HG03060 (cell line): ENCODE measurements at regions not wholly inside any gene's neighbourhood (a gene's known extent, or its start where the extent isn't known, plus 50 kb on each side); places are given as distances from the start of the nearest gene placed in this dataset.
"Not testable (repeated sequence)": the region's sequence is repeated elsewhere in the genome, so short reads cannot be mapped to it uniquely, and the experiment has no call there.

Source experiments
- ATAC-seq: cut with Tn5 transposase; IDR thresholded peaks from one replicate; pipeline ENCODE4 v1.9.1; 2021; ENCODE audit warnings: low read depth, moderate number of reproducible peaks; ENCODE audit not compliant: unreplicated experiment

DNA sequence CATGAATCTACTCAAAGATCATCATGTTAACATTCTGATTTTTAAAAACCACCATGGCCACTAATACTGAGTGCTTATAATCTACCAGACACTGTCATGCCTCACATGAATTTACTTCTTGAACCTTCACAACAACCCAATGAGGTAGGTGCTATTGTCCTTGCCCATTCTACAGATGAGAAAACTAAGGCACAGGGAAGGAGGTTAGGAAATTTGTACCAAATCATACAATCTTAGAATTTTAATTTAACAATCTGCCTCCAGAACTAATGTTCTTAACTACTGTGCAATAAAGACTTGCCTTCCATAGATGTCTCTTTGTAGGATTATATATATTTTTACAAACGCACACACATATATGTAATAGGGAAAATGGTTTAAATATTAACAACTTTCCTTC lies 269.5 kb downstream of the ALDH8A1 start:
- ATAC-seq, result no peak

DNA sequence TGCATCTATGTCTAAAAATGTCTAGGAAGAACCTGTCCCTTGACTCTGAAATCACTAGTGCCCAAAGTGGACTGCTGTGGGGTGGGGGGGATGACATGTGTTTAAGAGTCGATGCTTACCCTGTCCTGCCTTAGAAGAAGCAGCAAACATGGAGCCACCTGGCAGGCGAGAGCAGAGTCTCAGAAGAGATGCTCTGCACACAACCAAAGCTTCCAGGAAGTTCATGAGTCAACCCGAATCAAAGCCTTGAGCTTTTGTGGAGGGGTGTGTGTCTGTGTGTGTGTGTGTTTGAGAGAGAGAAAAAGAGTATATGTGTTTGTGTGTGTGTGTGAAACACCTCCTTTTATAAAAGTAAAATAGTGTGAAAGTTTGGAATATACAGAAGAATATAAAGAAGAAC lies 269.9 kb downstream of the ALDH8A1 start:
- no peak for ATAC-seq

DNA sequence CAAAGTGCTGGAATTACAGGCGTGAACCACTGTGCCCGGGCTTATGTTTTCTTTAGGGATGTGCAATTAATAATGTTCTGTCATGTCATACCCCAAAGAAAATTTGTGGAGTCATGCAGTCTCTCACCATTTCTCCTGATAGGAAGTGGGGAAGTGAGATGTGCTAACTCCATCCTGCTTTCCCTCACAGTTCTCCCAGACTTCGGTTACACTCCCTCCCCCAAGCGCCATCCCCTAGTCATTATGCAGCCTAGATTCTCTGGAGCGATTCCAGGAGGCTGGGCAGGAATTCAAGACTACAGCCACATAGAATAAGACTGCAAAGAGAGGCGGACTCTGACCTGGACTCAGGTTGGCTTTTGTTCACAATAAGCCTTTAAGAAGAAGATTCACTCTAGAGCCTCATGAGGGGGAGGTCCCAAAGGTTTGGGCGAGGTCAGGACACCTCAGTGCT lies 271.4 kb downstream of the ALDH8A1 start:
- no peak for ATAC-seq

- no peak for ATAC-seq
Measured at GRCh38 chr6:134676307-134677281, 273.3 kb downstream of the ALDH8A1 start.

DNA sequence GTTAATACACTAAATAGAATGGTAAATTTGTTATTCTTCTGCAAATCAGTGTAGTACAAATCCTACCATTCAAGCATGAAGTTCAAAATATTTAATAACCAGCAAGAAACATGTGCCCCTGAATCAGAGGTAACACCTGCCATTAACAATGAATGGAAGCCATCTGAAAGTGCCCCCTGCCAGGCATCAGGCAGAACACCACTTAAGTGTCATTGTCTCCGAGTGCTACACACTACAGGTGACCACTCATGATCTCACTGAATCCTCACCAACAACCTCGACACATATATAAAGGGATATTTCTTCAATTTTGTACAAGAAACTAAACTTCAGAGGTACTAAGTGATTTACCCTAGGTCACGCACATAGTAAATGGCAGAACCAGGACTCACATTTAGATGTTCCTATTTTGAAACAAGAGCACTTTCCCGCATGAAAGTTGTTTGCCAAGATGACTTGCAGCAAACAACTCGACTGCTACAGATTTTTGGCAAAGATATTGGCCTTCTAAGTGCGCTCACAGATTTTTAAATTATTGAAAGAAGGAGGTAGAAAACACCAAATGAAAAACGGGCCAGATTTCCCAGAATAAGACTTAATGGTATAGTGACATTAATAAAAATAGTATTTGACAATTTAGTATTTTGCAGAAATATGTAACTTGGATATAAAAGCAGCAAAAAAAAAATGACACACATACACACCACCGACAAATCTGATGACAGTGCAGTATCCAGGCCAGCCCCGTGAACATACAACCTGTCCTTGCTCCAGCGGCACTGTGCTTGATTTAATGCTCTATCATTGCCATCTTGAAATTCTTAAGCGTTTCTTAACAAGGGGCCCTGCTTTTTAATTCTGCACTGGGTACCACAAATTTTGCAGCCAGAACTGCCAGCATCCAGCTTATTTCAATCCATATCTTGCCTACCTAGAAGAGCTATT lies 274.5 kb downstream of the ALDH8A1 start:
- no peak for ATAC-seq

DNA sequence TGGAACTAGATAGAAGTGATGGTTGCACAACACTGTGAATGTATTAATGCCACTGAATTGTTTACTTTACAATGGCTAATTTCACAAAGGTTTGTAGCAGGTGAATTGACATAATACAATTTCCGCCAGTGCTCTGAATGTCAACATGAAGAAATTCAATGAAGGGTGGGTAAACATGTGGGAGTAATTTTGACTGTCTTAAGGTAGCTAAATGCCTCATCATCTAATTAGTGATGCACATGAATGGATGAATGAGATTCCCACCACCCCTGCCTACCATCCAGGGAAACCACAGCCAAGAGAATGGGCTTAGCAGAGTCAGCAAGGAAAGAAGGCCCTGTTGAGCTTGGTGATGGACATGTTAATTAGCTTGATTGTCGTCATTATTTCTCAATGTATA lies 275.3 kb downstream of the ALDH8A1 start:
- no peak for ATAC-seq

DNA sequence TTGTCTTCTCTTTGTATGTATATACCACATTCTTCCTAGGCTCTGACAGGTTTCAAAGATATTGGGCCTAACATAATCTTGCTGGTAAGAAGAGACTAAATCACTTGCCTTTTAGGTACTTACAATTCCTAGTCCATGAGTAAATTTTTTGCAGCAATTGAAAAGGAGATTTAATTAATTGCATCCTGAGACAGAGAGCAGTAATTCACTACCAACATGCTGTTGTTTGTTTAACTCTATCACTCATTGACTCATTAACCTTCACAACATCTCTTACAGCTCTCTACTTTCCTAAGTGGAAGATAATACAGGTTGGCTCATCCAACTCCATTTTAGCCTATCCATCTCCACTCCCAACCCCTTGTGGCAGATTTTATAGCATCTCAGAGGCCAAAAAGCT lies 280.4 kb downstream of the ALDH8A1 start:
- ATAC-seq, result no peak

DNA sequence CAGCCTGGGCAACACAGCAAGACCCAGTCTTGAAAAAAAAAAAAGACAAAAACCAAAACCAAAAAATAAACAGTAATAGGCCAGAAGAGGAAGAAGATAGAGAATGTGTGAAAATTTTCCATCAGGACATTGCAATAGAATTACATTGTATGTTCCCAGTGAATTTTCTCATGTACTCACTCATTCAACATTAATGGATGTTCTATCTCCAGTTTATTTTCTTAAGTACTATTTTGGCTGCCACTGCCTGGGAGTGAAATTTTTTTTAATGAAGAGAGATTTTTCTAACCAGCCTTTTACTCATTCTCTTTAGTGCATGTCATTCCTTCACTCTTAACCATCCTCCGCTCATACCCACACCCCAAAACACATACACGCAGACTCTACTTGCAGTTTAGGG lies 282.8 kb downstream of the ALDH8A1 start:
- no peak for ATAC-seq

GRCh38 chr6:134666125-134666524 lies 283.8 kb downstream of the ALDH8A1 start:
- ATAC-seq, result no peak

GRCh38 chr6:134665029-134665723 lies 284.7 kb downstream of the ALDH8A1 start:
- no peak for ATAC-seq

DNA sequence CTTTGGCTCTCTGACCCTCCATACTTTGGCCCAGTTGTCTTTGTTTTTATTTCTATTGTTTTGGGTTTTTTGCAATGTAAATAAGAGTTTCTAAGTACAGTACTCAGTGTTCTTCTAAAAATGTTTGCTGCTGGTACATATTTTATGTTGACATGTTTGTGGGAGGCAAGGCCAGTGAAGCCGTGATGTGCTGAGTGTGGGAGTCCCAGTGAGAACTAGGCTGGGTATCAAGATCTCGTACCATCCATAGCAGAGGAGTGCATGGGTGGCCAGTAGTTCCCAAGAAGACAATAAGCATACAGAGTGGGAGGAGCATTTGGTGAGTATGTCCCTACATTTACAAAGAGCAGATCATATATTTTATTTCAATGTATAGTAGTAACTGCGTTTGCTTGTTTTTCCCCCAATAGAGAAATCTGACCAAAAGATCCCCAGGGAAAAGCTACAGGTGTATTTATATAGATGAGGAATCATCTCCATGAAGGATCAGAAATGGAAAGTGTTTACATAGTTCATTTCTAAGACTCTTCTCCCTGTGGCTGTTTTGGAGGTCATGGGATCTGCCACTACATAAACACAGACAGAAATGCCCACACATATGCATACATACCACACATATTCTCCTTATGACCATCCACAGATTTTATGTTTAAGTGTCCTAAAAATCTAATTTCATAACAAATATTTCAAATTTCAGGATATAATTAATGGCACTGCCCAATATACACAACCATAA lies 285.9 kb downstream of the ALDH8A1 start:
- ATAC-seq, result no peak

DNA sequence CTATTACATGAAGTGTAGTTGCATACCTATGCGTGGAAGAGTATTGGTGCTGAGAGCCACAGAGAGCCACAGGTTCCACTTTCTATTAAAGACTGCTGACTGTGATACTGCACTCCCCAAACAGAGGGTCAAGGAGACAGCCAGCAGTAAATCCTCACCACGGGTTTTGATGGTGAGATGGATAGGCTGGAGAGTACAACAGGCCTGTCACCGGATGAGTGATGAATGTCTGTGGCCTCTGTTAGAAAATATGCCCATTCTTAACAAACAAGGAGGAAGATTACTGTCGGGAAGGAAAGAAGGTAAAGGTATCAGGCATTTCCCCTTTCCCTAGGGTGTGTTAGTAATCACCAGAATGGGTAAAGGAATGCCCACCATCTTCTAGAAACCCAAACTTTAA lies 286.5 kb downstream of the ALDH8A1 start:
- no peak for ATAC-seq

DNA sequence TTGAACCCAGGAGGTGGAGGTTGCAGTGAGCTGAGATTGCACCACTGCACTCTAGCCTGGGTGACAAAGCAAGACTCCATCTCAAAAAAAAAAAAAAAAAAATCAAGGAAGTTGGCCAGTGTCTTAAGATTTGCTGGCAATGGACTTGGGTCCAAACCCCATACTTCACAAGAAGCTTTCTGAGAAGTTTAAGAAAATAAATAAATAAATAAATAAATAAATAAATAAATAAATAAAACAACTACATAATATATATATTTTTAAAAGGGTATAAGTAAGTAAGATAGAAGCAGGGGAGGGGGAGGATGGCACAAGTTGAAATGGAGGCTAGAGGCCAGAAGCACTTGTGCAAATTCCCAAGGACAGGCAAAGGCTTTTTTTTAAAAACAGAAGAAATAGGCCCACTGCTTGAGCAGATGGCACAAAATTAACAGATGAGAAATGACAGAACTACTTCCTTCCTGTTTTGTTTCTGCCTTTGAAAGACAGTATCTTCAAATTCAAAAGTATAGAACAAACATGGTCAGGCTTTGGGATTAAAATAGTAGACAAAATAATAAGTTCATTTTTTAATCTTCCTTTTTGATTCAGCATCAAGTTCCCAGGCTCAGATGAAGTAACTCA lies 287.7 kb downstream of the ALDH8A1 start:
- no peak for ATAC-seq

- not testable (repeated sequence) for ATAC-seq
Measured at GRCh38 chr6:134659885-134660284, 290.0 kb downstream of the ALDH8A1 start.

GRCh38 chr6:134658596-134658995 lies 291.3 kb downstream of the ALDH8A1 start:
- no peak for ATAC-seq

DNA sequence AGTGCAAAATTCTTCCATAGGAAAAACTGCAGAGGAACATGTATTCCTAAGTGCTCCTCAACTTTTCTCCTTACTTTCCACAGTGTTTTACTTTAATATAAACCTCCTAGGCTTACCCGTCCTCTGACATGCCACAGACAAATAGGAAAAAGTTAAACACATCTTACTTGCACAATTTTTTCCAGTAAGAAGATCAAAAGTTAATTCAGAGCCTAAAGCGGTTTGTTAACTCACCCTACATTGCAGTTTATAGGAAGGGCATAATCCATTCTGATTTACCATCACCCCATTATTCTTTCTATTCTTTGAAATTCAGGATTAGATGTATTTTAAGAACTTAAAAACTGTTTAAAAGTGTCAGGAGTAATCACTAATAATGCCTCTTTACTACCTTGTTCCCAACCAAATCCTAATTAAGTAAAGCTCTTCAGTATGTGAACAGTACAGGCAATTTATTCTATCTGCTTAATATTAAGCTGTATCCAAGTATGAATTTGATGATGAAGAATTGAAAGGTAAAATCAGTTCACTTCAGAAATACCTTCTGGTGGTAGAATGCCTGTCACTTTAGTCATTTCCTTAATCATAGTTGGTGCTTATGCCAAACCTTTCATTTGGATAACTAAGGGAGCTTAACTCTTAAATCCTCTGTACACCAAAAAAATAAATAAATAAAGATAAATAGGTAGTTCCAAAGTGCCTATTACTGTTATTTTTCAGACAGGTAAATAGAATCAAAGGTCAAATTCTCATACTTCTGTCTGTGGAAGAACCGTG lies 292.0 kb downstream of the ALDH8A1 start:
- ATAC-seq, result no peak

DNA sequence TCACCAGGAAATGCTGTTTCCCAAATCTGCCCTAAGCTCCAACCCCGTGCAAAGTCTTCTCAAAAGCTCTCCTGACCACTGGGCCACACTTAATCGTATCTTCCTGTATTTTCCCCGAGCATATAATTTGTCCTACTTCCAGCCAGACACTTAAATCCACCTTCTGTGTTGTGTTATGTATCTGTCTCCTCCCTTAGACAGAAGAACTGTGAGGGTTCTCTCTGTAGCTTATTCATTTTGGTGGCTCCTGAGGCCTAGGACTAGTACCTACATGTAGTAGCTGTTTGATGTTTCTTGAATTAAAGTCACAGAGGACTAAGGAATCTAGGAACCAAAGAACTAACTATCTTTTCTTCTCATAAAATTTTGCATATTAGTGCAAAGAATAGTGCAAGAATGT lies 292.6 kb downstream of the ALDH8A1 start:
- no peak for ATAC-seq

DNA sequence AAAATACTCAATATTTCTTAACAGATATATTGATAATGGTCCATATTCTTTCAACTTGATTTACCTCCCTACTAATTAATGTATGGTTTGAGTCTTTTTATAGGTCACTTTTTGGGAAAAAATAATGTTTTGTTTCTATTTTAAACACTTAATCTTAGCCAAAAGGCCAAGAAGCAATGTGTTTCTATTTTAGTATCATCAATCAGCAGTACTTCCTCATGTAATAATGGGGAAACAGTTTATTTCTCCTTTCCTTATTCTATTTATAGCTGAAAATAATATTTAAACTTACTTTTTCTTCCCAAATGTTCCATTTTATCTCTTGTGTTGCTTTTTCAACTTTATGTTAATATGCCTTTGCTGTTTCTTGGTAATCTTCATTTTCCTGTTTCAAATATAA lies 295.1 kb downstream of the ALDH8A1 start:
- no peak for ATAC-seq

GRCh38 chr6:134651519-134651918 lies 298.4 kb downstream of the ALDH8A1 start:
- ATAC-seq, result no peak
